HCT116 (cell line): ENCODE measurements at regions not wholly inside any gene's neighbourhood (a gene's known extent, or its start where the extent isn't known, plus 50 kb on each side); places are given as distances from the start of the nearest gene placed in this dataset.

Experiments used
- ATAC-seq: fragments of 200-7000 bp; cut with Tn5 transposase; 2 replicates; pipeline ENCODE4 v1.9.1; 2020; ENCODE audit warnings: mild to moderate bottlenecking, moderate library complexity
- BruUV-seq: library from RNA; stranded (reverse); fragments of 400-500 nt; replicated peaks from 2 replicates; lab custom pipeline; 2021; lab: Mats Ljungman, UMichigan
- CTCF ChIA-PET: fragments of 300-600 bp; sonication (Branson Sonifier 250); formaldehyde crosslinking; loops from one replicate; lab custom pipeline; 2021; ENCODE audit warnings: antibody characterized with exemption; lab: Charles Lee
- POLR2A ChIA-PET: fragments of 300-600, 350-600 bp; sonication (Branson Sonifier 250); formaldehyde crosslinking; loops from one replicate; lab custom pipeline; 2021; ENCODE audit warnings: antibody characterized with exemption; lab: Charles Lee
- RAD21 ChIA-PET, 2 experiments: fragments of 300-600 bp; sonication (Branson Sonifier 250); formaldehyde crosslinking; loops; one replicate each; lab custom pipeline; 2023; ENCODE audit warnings: low total read pairs in 2 of 2; ENCODE audit not compliant: uncharacterized antibody in 2 of 2, unreplicated experiment in 2 of 2, low non-redundant PET in 1 of 2; lab: Charles Lee
- DNase-seq: peaks from one replicate; pipeline ENCODE4 v3.0.0-alpha.2; 2010; ENCODE audit warnings: low read depth, low spot score
- H2AFZ ChIP-seq: fragments of 200-600 bp; shearing (Covaris generic), sonication (generic); 2 replicates; pipeline ENCODE4 v1.6.1; 2017; ENCODE audit warnings: low read depth, mixed run types, mixed read lengths, antibody characterized with exemption, low read length; ENCODE audit not compliant: poor library complexity, severe bottlenecking
- H3K27ac ChIP-seq: 2 replicates; pipeline ENCODE4 v1.5.1; 2012; ENCODE audit warnings: low read depth, low read length
- H3K27me3 ChIP-seq: fragments of 200-600 bp; sonication (generic); 2 replicates; pipeline ENCODE4 v1.6.1; 2016; ENCODE audit warnings: mixed run types, low read length, mixed read lengths; ENCODE audit not compliant: insufficient read depth
- H3K36me3 ChIP-seq, 2 experiments: fragments of 200-500 bp in 1 of 2; fragments of 200-600 bp in 1 of 2; sonication (Bioruptor generic) in 1 of 2; sonication (generic) in 1 of 2; 2 replicates each; pipeline versions ENCODE4 v1.5.1 to v1.6.1; 2014 to 2016; ENCODE audit warnings: low read length in 2 of 2, inconsistent platforms in 1 of 2, mixed read lengths in 1 of 2, mixed run types in 1 of 2; ENCODE audit not compliant: insufficient read depth in 2 of 2, control insufficient read depth in 1 of 2
- H3K4me1 ChIP-seq, 2 experiments: fragments of 200-600 bp in 1 of 2; sonication (generic) in 1 of 2; 2 replicates each; pipeline versions ENCODE4 v1.5.1 to v1.6.1; 2012 to 2017; ENCODE audit warnings: low read length in 2 of 2, inconsistent platforms in 1 of 2, mild to moderate bottlenecking in 1 of 2, mixed read lengths in 1 of 2, mixed run types in 1 of 2, moderate library complexity in 1 of 2; ENCODE audit not compliant: insufficient read depth in 2 of 2, control insufficient read depth in 1 of 2
- H3K4me2 ChIP-seq: fragments of 200-600 bp; sonication (generic); 2 replicates; pipeline ENCODE4 v1.6.1; 2017; ENCODE audit warnings: mixed run types, low read length, mixed read lengths
- H3K4me3 ChIP-seq, 2 experiments: fragments of 200-600 bp in 1 of 2; sonication (generic) in 1 of 2; replicated peaks in 1 of 2; 2 replicates each; pipeline ENCODE4 v1.5.1; 2011 to 2016; ENCODE audit warnings: low read length in 2 of 2, control low read depth in 1 of 2, low read depth in 1 of 2, mild to moderate bottlenecking in 1 of 2, mixed read lengths in 1 of 2, mixed run types in 1 of 2
- H3K79me2 ChIP-seq: fragments of 200-600 bp; sonication (generic); 2 replicates; pipeline ENCODE4 v1.6.1; 2017; ENCODE audit warnings: mild to moderate bottlenecking, mixed run types, low read length, moderate library complexity, mixed read lengths; ENCODE audit not compliant: insufficient read depth
- H3K9ac ChIP-seq: fragments of 200-600 bp; sonication (generic); 2 replicates; pipeline ENCODE4 v1.6.1; 2016; ENCODE audit warnings: low read length, mixed read lengths
- H3K9me2 ChIP-seq: fragments of 200-600 bp; sonication (generic), shearing (Covaris generic); 2 replicates; pipeline ENCODE4 v1.6.1; 2017; ENCODE audit warnings: mixed run types, mild to moderate bottlenecking, moderate library complexity; ENCODE audit not compliant: insufficient read depth
- H3K9me3 ChIP-seq, 2 experiments: fragments of 200-500 bp in 1 of 2; fragments of 200-600 bp in 1 of 2; sonication (Bioruptor generic) in 1 of 2; sonication (generic) in 1 of 2; 2 replicates each; pipeline ENCODE4 v1.6.1; 2014 to 2017; ENCODE audit warnings: low read length in 2 of 2, mixed read lengths in 2 of 2, inconsistent platforms in 1 of 2, low read depth in 1 of 2, mild to moderate bottlenecking in 1 of 2, mixed run types in 1 of 2, moderate library complexity in 1 of 2; ENCODE audit not compliant: control insufficient read depth in 1 of 2, insufficient read depth in 1 of 2
- H4K20me1 ChIP-seq: fragments of 200-600 bp; sonication (generic), shearing (Covaris generic); 2 replicates; pipeline ENCODE4 v1.6.1; 2017; ENCODE audit warnings: mixed run types, mild to moderate bottlenecking, moderate library complexity; ENCODE audit not compliant: insufficient read depth
- CBX3 ChIP-seq: IDR thresholded peaks from 2 replicates; pipeline ENCODE4 v1.6.1; 2012; ENCODE audit warnings: low read depth
- CEBPB ChIP-seq: IDR thresholded peaks from 2 replicates; pipeline ENCODE4 v1.6.1; 2012; ENCODE audit warnings: low read depth
- EGR1 ChIP-seq: IDR thresholded peaks from 2 replicates; pipeline ENCODE4 v1.6.1; 2012; ENCODE audit warnings: low read depth
- ELF1 ChIP-seq: IDR thresholded peaks from 2 replicates; pipeline ENCODE4 v1.6.1; 2012; ENCODE audit warnings: low read depth, borderline replicate concordance
- EZH2 ChIP-seq: fragments of 200-600 bp; sonication (generic); IDR thresholded peaks from 2 replicates; pipeline ENCODE4 v1.6.1; 2017; ENCODE audit warnings: antibody characterized with exemption, mixed run types
- EZH2phosphoT487 ChIP-seq: fragments of 200-600 bp; IDR thresholded peaks from 2 replicates; pipeline ENCODE4 v1.6.1; 2018; ENCODE audit warnings: antibody characterized with exemption, borderline replicate concordance
- FOSL1 ChIP-seq: IDR thresholded peaks from 2 replicates; pipeline ENCODE4 v1.6.1; 2012; ENCODE audit warnings: low read depth
- MAX ChIP-seq: IDR thresholded peaks from 2 replicates; pipeline ENCODE4 v1.6.1; 2012
- POLR2A ChIP-seq: IDR thresholded peaks from 2 replicates; pipeline ENCODE4 v1.7.0; 2011; ENCODE audit warnings: borderline replicate concordance; ENCODE audit not compliant: insufficient read depth, insufficient read length; ENCODE audit errors: extremely low read depth
- POLR2AphosphoS5 ChIP-seq: IDR thresholded peaks from 2 replicates; pipeline ENCODE4 v1.6.1; 2011; ENCODE audit warnings: mild to moderate bottlenecking, low read depth, low read length, moderate library complexity
- RAD21 ChIP-seq: IDR thresholded peaks from 2 replicates; pipeline ENCODE4 v1.6.1; 2012; ENCODE audit warnings: low read depth, mild to moderate bottlenecking
- SIN3A ChIP-seq: IDR thresholded peaks from 2 replicates; pipeline ENCODE4 v1.6.1; 2012; ENCODE audit warnings: low read depth
- SP1 ChIP-seq: IDR thresholded peaks from 2 replicates; pipeline ENCODE4 v1.6.1; 2012; ENCODE audit warnings: low read depth
- SRF ChIP-seq: IDR thresholded peaks from 2 replicates; pipeline ENCODE4 v1.6.1; 2012; ENCODE audit warnings: low read depth
- TCF7L2 ChIP-seq: IDR thresholded peaks from 2 replicates; pipeline ENCODE4 v1.7.0; 2011; ENCODE audit warnings: borderline replicate concordance, inconsistent platforms; ENCODE audit not compliant: insufficient read depth, insufficient read length; ENCODE audit errors: extremely low read depth
- YY1 ChIP-seq: IDR thresholded peaks from 2 replicates; pipeline ENCODE4 v1.6.1; 2011; ENCODE audit warnings: low read length, low read depth, moderate library complexity, mild to moderate bottlenecking; ENCODE audit not compliant: insufficient replicate concordance; ENCODE audit errors: extremely low read depth
- intact Hi-C: fragments of 100-400 bp; cut with micrococcal nuclease; formaldehyde crosslinking; loops from 2 replicates; pipeline ENCODE4 v1.10.0; 2022
- TF ChIP-seq, protein P1 (sequence below), 3 experiments: fragments of 200-600 bp in 1 of 3; sonication (generic) in 1 of 3; IDR thresholded peaks in 2 of 3; conservative IDR thresholded peaks in 1 of 3; 2 replicates each; pipeline ENCODE4 v1.5.1; 2012 to 2017; ENCODE audit warnings: low read depth in 2 of 3, low read length in 2 of 3, antibody characterized with exemption in 1 of 3, borderline replicate concordance in 1 of 3, control low read depth in 1 of 3, mild to moderate bottlenecking in 1 of 3, mixed read lengths in 1 of 3, mixed run types in 1 of 3, moderate library complexity in 1 of 3; ENCODE audit not compliant: insufficient read depth in 1 of 3
- TF ChIP-seq, protein P2 (sequence below): IDR thresholded peaks from 2 replicates; pipeline ENCODE4 v1.6.1; 2012

DNA sequence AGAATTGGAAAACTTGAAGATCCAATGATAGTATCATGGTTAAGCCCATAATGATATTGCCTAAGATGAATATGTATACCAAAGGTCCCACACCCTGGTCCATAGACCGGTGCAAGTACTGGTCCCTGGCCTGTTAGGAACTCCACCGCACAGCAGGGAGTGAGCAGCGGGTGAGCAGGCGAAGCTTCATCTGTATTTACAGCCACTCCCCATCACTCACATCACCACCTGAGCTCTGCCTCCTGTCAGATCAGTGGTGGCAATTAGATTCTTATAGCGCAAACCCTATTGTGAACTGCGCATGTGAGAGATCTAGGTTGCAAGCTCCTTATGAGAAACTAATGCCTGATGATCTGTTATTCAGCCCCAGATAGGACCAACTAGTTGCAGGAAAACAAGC, 402.4 kb downstream of the EPHA4 start:
- DNase-seq (no peak), ATAC-seq (no peak)
- Histone ChIP-seq H3K4me1 (no peaks in the 10 kb centered on the region), H3K27ac (no peak overlapping the region), H3K4me3 (no peak overlapping the region), H3K27me3 (no peaks in the 10 kb centered on the region), H2AFZ (no peak overlapping the region), H4K20me1 (no peaks in the 10 kb centered on the region), H3K79me2 (no peaks in the 10 kb centered on the region), H3K9me3 (no peaks in the 10 kb centered on the region), H3K4me2 (no peak overlapping the region), H3K9me2 (no peaks in the 10 kb centered on the region), H3K36me3 (no peaks in the 10 kb centered on the region), H3K9ac (no peak overlapping the region)
- ChIA-PET CTCF (no interaction called here), POLR2A (no interaction called here), RAD21 (no interaction called here)
- BruUV-seq = no TSS peak
- intact Hi-C loops = no loop called here
- TF ChIP-seq, protein P1, sequence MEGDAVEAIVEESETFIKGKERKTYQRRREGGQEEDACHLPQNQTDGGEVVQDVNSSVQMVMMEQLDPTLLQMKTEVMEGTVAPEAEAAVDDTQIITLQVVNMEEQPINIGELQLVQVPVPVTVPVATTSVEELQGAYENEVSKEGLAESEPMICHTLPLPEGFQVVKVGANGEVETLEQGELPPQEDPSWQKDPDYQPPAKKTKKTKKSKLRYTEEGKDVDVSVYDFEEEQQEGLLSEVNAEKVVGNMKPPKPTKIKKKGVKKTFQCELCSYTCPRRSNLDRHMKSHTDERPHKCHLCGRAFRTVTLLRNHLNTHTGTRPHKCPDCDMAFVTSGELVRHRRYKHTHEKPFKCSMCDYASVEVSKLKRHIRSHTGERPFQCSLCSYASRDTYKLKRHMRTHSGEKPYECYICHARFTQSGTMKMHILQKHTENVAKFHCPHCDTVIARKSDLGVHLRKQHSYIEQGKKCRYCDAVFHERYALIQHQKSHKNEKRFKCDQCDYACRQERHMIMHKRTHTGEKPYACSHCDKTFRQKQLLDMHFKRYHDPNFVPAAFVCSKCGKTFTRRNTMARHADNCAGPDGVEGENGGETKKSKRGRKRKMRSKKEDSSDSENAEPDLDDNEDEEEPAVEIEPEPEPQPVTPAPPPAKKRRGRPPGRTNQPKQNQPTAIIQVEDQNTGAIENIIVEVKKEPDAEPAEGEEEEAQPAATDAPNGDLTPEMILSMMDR (IDR thresholded peaks at IDR 0.05 in 2 of 3, conservative IDR thresholded peaks at IDR 0.05 in 1 of 3; ENCODE audit: borderline replicate concordance in 1 of 3, insufficient read depth in 1 of 3, low read depth in 2 of 3, low read length in 2 of 3) = no peak
- no peak for TF ChIP-seq SRF
- TF ChIP-seq POLR2A = no peak
- TF ChIP-seq EZH2phosphoT487 = no peak
- TF ChIP-seq EZH2 = no peak
- no peak for TF ChIP-seq FOSL1

DNA sequence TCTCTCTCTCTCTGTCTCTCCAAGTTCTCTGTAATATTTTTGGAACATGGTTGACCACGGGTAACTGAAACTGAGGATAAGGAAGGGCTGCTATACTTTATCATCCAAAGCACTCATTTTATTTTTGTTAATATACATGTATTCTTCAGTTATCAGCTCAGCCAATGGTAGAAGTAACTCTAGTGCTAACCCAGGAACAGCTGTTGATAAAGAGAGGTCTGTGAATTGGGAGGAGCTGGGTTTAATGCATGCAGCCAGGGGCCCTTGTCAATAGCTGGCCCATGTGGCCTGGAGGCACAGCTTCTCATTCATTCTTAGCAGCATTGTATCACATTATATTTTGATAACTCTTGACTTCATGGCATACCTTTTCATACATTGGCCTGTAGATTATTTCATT, 401.6 kb downstream of the EPHA4 start:
- no peak overlapping the region for H3K4me3 ChIP-seq
- no peaks in the 10 kb centered on the region for H3K36me3 ChIP-seq
- H2AFZ ChIP-seq = no peak overlapping the region
- no TSS peak for BruUV-seq
- no peaks in the 10 kb centered on the region for H3K9me3 ChIP-seq
- POLR2A ChIA-PET = no interaction called here
- ATAC-seq (no peak), DNase-seq (no peak)
- intact Hi-C loops = no loop called here
- no peaks in the 10 kb centered on the region for H4K20me1 ChIP-seq
- H3K27me3 ChIP-seq = no peaks in the 10 kb centered on the region
- no peak overlapping the region for H3K27ac ChIP-seq
- H3K4me2 ChIP-seq = no peak overlapping the region
- H3K9ac ChIP-seq = no peak overlapping the region
- no peaks in the 10 kb centered on the region for H3K9me2 ChIP-seq
- no peaks in the 10 kb centered on the region for H3K79me2 ChIP-seq
- CTCF ChIA-PET = no interaction called here
- RAD21 ChIA-PET = no interaction called here
- H3K4me1 ChIP-seq = no peaks in the 10 kb centered on the region
- TF ChIP-seq YY1 (no peak), SIN3A (no peak), RAD21 (no peak), SRF (no peak), TCF7L2 (no peak), ELF1 (no peak), EZH2 (no peak), EZH2phosphoT487 (no peak), MAX (no peak), SP1 (no peak), POLR2A (no peak), EGR1 (no peak), CBX3 (no peak), POLR2AphosphoS5 (no peak), CEBPB (no peak)
- TF ChIP-seq, protein P1 (IDR thresholded peaks at IDR 0.05 in 2 of 3, conservative IDR thresholded peaks at IDR 0.05 in 1 of 3; ENCODE audit: borderline replicate concordance in 1 of 3, insufficient read depth in 1 of 3, low read depth in 2 of 3, low read length in 2 of 3) = no peak
- TF ChIP-seq, protein P2, sequence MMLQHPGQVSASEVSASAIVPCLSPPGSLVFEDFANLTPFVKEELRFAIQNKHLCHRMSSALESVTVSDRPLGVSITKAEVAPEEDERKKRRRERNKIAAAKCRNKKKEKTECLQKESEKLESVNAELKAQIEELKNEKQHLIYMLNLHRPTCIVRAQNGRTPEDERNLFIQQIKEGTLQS = no peak
